Activated CD4-positive, alpha-beta T cell treated with anti-CD3 and anti-CD28 coated beads, Interleukin-2, Interleukin-6, amounts not matched to agents 100 ng/mL and 50 ng/mL, durations not matched to agents 16 hours and 8 hours (primary cell): ENCODE measurements at regions not wholly inside any gene's neighbourhood (a gene's known extent, or its start where the extent isn't known, plus 50 kb on each side); places are given as distances from the start of the nearest gene placed in this dataset.
A peak's percentile ranks its signal among the peaks of the same experiment; 100 is the strongest.

ENCODE experiments used
- DNase-seq: peaks from one replicate; pipeline ENCODE4 v3.0.0-alpha.2; 2020

DNA sequence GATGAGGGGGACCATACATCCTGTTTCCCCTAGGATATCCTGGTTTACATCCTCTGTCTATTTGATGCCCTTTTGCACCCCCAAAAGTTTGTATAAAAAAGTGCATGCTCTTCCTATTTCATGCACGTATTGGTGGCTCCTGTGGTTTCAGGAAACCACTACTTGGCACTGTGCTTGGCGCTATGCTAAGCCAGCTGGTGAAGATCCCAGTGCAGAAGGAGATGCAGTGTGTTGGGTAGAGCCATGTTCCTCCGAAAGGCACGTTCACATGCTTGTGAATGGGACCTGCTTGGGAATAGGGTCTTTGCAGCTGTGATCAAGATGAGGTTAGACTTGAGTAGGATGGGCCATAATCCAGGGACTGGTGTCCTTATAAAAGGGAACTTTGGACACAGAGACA is 419.7 kb downstream of the GALR1 start:
- DNase-seq: no peak

DNA sequence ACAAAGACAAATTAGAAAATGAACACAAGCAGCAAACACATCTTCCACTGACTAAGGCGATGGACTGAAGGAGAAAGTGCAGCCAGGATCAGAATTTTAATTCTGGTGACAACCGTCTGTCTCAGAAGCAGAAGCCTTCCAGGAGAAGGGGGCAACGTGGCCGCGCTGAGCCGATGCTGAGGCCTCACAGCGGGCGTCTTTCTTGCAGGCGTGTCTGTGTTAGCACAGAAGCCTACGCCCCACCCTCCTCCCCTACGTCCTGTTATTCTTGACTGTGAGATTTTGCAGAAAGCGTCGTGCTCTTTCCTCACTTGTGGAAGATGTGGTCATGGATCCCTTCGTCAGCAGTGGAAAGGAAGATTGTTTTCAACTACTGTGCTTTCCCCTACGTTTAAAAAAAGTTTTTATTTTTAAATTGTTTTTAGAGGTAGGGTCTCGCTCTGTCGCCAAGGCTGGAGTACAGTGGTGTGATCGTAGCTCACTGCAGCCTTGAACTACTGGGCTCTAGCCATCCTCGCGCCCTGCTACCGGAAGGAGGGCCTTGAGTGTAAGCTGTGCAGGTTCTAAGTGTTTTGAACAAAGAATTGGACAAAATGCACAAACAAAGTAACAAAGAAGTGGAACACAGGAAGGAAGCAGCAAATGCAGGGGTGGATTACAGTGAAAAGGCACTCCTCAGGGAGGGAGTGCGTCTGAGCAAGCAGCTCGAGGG is 422.0 kb downstream of the GALR1 start:
- no peak for DNase-seq

- DNase-seq: no peak
These were observed 427.3 kb downstream of the GALR1 start for GRCh38 chr18:77676910-77677309.

GRCh38 chr18:77677536-77677935 is 427.9 kb downstream of the GALR1 start:
- no peak for DNase-seq

DNA sequence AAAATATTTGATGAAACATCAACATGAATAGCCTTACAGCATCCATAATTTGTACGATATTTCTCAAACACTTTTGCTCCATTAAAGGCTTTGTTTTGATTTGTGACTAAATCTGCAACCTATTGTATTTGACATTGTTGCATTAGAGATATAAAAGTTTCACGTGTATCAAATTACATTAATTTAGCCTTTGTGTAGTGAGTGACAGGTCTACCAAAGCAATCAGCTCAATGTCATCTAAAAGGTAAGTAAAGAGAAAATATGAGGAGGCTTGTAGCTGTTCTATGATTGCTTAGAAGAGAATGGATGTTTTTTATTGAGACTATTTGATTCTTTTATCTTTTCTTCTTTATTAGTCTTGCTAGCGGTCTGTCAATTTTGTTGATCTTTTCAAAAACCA is 430.2 kb downstream of the GALR1 start:
- DNase-seq: no peak

- no peak for DNase-seq
These were observed 450.4 kb downstream of the GALR1 start for GRCh38 chr18:77700051-77700450.

DNA sequence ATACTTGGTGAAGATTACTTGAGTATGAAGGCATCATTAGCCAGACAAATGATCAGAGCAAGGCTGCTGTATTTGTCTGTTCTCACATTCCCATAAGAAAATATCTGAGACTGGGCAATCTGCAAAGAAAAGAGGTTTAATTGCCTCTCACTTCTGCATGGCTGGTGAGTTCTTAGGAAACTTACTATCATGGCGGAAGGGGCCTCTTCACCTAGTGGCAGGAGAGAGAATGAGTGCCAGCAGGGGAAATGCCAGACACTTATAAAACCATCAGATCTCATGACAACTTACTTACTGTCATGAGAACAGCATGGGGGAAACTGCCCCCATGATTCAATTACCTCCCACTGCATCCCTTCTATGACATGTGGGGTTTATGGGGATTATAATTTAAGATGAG is 452.3 kb downstream of the GALR1 start:
- no peak for DNase-seq

- no peak for DNase-seq
These were observed 453.0 kb downstream of the GALR1 start for GRCh38 chr18:77702686-77703085.

- no peak for DNase-seq
These were observed 455.7 kb downstream of the GALR1 start for GRCh38 chr18:77705301-77705700.

DNA sequence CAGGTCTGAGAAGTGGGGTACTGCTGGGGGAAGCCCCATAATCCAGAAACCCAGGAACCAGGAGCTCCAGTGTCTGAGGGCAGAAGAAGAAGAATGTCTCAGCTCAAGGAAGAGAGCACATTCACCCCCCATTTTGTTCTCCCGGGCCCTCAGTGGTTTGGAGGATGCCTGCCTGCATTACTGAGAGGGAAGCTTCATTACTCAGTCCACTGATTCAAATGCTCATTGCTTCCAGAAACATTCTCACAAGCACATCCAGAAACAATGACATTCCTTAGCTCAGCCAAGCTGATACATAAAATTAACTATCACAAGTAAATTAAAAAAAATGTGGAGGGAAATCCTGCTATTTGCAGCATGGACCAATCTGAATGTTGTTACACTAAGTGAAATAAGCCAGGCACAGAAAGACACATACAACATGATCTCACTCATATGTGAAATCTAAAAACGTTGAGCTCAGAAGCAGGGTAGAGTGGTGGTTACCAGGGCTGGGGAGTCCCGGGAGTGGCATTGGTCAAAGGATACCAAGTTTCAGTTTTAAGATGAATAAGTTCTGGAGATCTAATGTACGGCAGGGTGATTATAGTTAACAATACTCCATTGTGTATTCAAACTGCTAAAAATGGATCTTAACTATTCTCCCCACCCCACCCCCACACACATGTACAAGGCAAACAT is 459.3 kb downstream of the GALR1 start:
- peak; percentile 2 for DNase-seq

DNA sequence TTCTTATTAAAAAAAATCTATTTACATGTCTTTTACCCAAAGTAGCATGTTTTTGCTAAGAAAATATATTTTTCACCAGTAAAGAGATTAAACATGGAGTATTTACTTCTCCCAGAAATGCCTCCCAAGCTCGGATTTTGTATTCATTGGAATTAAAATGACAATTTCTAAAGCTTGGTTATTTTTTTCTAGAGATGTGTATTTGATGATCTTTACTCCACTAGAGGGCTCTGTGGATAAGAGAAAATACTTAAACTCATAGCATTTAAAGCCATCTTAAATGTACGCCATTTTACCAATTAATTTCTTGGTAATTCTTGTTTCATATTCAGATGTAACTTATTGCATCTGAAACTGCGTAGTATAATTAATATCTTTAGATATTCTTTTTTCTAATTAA is 461.4 kb downstream of the GALR1 start:
- no peak for DNase-seq

GRCh38 chr18:77714716-77715115 is 465.1 kb downstream of the GALR1 start:
- no peak for DNase-seq

DNA sequence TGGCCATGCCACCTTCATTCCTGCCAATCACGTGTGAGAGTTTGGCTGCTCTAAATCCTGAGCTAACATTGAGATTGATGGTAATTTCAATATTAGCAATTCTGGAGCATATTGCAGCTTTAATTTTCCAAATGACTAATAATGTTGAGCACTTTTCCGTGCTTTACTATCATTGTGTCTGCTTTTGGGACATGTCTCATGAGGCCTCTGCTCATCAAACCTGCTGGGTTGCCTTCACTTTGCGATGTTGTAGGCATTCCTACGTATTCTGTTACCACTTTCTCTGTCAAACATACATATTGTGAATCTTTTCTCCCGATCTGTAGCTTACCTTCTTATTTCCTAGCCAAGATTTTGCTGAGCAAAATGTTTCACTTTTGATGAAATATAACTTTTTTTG is 466.6 kb downstream of the GALR1 start:
- DNase-seq: no peak

- no peak for DNase-seq
These were observed 483.8 kb downstream of the GALR1 start for GRCh38 chr18:77733292-77733903.

GRCh38 chr18:77736842-77737241 is 487.2 kb downstream of the GALR1 start:
- no peak for DNase-seq

DNA sequence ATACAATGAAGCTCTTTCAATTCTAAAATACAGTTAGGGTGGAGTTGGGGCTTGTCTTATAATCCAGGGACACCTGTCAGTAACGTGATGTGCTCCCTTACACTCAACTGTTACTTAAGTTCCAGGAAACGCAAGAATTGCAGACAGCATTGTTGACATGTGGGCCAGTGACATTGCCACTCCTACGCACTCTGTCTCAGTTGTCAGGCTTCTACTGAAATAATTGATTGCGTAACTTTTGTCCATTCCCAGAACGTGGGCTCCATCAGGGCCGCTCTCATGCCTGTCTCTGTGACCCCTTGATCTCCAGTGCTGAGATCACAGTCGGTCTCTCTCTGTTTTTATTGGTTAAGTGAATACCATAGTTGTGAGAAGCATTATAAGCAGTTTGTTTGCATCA is 487.8 kb downstream of the GALR1 start:
- no peak for DNase-seq

DNA sequence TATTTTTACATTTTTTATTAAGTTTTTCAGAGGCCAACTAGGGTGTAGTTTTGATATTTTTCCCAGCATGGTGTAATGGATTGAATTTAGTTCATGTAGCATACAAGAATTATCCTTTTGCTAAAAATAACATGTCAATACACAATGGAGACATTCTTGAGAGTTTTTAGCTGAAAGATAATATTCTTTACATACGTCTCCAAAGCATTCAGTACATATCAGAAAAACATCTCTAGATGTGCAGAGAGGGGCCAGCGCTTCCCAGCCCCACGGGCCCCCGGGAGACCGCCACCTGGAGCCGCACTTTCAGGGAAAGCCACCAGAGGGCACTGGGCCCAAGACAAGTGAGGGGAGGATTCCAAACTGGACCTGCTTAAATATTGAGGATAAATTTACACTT is 499.4 kb downstream of the GALR1 start:
- DNase-seq: peak; percentile 6

DNA sequence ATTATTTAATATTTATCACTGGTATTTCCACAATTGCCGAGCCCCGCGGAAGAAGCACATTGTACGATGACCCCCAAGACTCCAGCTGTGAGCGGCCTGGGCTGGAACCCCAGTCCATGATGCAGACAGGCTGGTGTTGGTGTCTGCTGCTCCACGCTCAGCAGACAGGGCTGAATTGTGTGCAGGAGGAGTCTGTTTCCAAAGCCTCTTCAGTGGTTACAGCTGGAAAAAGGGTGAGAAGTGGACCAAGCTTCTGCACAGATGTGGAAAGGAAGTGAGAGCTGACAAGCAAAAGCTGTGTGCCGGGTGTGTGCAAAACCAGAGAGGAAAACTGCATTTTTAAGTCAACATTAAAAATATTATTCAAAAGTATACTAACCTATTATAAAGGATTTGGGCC is 500.4 kb downstream of the GALR1 start:
- no peak for DNase-seq

DNA sequence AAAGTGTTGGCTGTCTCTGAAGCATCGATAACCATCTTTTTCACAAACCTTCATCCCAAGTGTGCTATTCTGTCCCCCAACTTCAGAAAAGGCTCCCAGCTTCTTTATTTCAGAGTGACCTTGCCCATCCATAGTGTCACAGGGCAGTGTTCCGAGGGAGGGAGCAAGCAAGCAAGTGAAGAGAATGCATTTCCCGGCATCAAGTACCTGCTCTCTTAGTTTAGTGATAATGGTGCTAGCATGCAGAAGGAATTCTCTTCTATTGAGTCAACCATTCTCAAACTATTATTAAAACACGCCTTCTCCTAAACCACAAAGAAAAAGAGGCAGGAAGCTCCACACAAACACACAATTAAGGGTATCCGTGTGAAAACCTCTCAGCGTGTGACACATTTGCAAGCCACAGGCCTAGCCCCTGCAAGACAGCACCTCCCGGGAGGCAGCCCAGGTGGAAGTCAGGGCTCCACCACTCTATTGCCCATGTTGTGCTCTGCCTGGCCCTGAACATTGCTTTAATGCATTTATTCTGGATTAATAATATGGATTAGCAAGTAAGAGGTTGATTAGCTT is 504.9 kb downstream of the GALR1 start:
- no peak for DNase-seq

DNA sequence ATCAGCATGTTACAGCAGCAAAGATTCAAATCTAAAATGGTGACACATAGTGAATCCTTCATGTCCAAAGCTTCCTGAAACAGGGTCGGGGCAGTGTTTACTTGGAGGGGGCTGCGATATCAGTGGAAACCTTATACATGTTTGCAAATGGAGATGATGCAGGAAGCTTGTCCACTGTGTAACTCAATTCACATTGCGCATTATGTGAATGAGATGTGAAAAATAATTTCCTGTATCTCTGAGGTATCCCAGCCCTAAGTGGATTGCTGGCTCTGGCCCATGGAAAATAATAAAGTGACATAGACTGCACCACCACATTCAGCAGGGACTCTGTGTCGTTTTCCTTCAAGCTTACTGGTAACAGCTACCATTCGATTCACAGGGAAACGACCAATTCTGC is 505.5 kb downstream of the GALR1 start:
- no peak for DNase-seq

DNA sequence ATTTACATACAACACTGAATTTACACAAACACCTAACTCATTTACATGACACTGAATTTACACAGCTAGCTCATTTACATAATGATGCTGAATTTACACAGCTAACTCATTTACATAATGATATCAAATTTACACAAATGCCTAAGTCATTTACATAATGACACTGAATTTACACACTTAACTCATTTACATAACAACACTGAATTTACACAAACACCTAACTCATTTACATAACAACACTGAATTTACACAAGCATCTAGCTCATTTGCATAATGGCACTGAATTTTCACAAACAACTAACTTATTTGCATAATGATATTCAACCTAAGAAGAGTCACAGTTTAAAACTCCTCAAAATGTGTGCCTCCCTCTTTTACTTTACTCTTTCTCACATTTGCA is 511.7 kb downstream of the GALR1 start:
- DNase-seq: no peak

DNA sequence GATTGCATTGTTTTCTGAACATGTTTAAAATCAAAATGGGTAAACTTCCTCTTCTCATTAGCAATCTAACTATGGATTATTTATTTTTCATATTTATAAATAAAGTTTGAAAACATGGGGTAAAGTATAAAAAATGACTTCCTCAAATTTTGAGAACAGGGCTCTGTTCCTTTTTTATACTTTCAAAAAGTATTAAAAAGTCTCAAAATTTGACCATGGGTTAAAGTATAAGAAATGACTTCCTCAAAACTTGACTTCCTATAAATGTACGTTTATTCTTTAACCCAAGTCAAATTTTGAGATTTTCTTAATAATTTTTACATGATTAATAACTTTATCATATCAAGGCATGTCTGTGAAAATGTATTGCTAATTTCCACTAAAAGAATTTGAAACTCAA is 512.4 kb downstream of the GALR1 start:
- DNase-seq: no peak

DNA sequence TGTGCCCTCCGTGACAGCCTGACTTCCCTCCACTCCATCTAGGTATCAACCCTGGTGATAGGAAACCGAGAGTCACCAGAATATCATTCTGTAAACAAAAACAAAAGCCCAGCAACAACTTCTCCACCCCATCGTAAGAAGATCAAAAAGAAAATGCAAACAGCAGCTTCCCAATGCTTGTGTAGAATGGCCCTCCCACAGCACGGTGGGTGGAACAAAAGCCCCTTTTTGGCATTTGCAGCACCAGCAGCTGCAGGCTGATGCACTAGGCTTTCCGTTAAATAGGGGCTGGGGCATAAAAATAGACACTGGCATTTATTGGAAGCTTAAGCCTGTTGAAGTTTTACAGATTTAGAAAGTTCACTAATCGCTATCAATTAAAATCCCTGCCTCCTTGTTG is 513.0 kb downstream of the GALR1 start:
- no peak for DNase-seq

GRCh38 chr18:77763530-77764145 is 514.0 kb downstream of the GALR1 start:
- no peak for DNase-seq
